ENCODE measurements at regions not wholly inside any gene's neighbourhood (a gene's known extent, or its start where the extent isn't known, plus 50 kb on each side); places are given as distances from the start of the nearest gene placed in this dataset.

DNA sequence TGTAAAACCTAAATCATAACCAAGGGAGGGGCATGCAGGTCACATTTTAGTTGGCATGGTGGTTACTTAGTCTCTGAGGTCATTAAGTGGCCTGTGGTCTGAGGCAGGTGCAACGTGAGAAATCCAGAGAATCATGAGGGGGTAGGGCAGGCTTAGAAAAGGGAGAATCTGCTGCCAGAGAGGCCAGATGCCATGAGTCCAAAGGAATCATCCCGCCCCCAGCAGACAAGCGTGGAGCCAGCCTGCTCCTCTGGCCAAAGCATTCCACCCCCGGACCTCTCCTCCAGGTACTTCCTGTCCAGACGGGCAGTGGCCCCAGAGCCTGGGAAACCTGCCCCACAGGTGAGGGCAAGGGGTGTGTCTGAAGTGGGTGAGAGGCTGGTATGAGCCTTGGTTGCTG, 196.4 kb upstream of the ZNF32 start:
- no peaks in the 10 kb centered on the region for H4K20me1 ChIP-seq (ENCODE audit: insufficient read depth, low read length)
- TF ChIP-seq EZH2 (IDR thresholded peaks at IDR 0.05; ENCODE audit: borderline replicate concordance, low read depth, low read length, severe bottlenecking) = no peak
- TF ChIP-seq, protein P1, sequence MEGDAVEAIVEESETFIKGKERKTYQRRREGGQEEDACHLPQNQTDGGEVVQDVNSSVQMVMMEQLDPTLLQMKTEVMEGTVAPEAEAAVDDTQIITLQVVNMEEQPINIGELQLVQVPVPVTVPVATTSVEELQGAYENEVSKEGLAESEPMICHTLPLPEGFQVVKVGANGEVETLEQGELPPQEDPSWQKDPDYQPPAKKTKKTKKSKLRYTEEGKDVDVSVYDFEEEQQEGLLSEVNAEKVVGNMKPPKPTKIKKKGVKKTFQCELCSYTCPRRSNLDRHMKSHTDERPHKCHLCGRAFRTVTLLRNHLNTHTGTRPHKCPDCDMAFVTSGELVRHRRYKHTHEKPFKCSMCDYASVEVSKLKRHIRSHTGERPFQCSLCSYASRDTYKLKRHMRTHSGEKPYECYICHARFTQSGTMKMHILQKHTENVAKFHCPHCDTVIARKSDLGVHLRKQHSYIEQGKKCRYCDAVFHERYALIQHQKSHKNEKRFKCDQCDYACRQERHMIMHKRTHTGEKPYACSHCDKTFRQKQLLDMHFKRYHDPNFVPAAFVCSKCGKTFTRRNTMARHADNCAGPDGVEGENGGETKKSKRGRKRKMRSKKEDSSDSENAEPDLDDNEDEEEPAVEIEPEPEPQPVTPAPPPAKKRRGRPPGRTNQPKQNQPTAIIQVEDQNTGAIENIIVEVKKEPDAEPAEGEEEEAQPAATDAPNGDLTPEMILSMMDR (IDR thresholded peaks at IDR 0.05; ENCODE audit: borderline replicate concordance, extremely low read depth, low read length, poor library complexity, severe bottlenecking) = no peak
- peaks cover 17% of the 10 kb centered on the region for H3K4me1 ChIP-seq (ENCODE audit: insufficient read depth, low read length)
- no peaks in the 10 kb centered on the region for H3K79me2 ChIP-seq (ENCODE audit: insufficient read depth, low read length)
- ATAC-seq (ENCODE audit: insufficient read depth, low read depth) = no peak
- no peak overlapping the region for H3K27ac ChIP-seq (ENCODE audit: low read length)
- no peak overlapping the region for H3K4me2 ChIP-seq (ENCODE audit: insufficient read depth, low read length)
- DNase-seq = no peak
- no peak overlapping the region for H3K9ac ChIP-seq (ENCODE audit: low read depth, low read length)
- H3K27me3 ChIP-seq (ENCODE audit: insufficient read depth, low read length, poor library complexity) = no peaks in the 10 kb centered on the region
- peak overlapping the region; percentile 22; the same call in 1 of the 2 replicates for H2AFZ ChIP-seq (ENCODE audit: low read depth, low read length)
- H3K9me3 ChIP-seq (ENCODE audit: insufficient read depth, low read length, severe bottlenecking) = no peaks in the 10 kb centered on the region
- no peak overlapping the region for H3K4me3 ChIP-seq (ENCODE audit: low read depth in 1 of 2, low read length in 2 of 2)
- H3K36me3 ChIP-seq (ENCODE audit: insufficient read depth, low read length) = no peaks in the 10 kb centered on the region

DNA sequence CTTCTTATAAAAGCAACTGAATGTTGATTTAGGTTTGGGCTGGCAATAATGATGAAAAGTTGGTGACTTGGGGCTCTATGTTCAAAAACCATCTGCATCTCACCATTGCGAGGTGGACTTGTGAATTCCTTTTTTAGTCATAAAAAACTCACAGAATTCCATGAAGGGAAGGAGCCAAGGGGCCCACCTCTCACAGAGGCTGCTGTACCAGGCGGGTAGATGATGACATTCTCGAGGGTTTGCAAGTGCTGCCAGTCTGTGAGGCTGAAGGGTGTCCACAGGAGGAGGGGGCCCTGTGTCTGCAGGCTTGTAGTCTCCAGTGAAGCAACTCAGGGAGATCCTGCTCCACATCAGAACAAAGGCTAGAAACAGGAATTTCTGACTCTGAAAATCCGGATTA, 195.5 kb upstream of the ZNF32 start:
- Histone ChIP-seq H3K36me3 (ENCODE audit: insufficient read depth, low read length) (no peaks in the 10 kb centered on the region), H3K9ac (ENCODE audit: low read depth, low read length) (no peak overlapping the region), H3K27me3 (ENCODE audit: insufficient read depth, low read length, poor library complexity) (no peaks in the 10 kb centered on the region), H3K4me3 (ENCODE audit: low read depth in 1 of 2, low read length in 2 of 2) (no peak overlapping the region), H4K20me1 (ENCODE audit: insufficient read depth, low read length) (no peaks in the 10 kb centered on the region), H2AFZ (ENCODE audit: low read depth, low read length) (0 out of 2 replicates have a peak overlapping the region, but pooled peaks have one; percentile 1), H3K27ac (ENCODE audit: low read length) (no peak overlapping the region), H3K79me2 (ENCODE audit: insufficient read depth, low read length) (no peaks in the 10 kb centered on the region), H3K4me1 (ENCODE audit: insufficient read depth, low read length) (peaks cover 17% of the 10 kb centered on the region), H3K4me2 (ENCODE audit: insufficient read depth, low read length) (no peak overlapping the region), H3K9me3 (ENCODE audit: insufficient read depth, low read length, severe bottlenecking) (no peaks in the 10 kb centered on the region)
- ATAC-seq (ENCODE audit: insufficient read depth, low read depth) = no peak
- TF ChIP-seq, protein P1 (IDR thresholded peaks at IDR 0.05; ENCODE audit: borderline replicate concordance, extremely low read depth, low read length, poor library complexity, severe bottlenecking) = no peak
- no peak for TF ChIP-seq EZH2 (IDR thresholded peaks at IDR 0.05; ENCODE audit: borderline replicate concordance, low read depth, low read length, severe bottlenecking)
- DNase-seq = no peak

DNA sequence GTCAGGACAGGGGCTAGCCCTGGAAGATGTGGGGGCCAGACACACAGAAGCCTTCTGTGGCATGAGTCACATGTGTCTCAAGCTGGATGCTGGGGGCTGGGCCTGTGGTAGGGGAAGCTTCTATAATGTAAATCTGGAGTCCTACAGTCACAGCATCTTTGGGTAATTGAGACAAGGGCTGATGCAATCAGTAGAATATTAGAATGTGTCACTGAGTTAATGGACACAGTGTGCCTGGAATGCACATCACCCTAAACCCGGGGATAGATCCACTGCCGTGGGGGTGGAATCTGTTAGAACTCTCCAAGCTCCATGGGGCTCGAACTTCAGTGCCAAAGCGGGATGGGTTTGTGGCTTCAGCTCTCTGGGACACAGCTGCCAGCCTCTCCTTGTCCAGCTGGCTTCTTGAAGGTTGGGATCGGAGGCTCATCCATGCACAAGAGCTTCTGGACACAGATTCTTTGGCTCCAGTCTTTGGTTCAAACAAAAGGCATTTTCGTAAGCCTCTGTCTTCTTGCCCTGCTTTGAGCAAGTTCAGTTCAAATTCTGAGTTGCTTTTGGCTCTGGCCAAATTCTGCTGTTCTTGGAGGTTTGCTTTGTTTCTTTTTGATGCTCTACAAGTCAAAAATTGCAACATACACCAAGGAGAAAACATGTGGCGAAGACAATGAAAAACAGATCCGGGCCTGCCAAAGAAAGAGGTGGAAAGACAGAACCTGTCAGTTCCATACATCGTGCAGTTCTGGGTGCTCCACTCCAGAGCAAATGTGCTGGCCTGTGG, 194.8 kb upstream of the ZNF32 start:
- TF ChIP-seq EZH2 (IDR thresholded peaks at IDR 0.05; ENCODE audit: borderline replicate concordance, low read depth, low read length, severe bottlenecking) = no peak
- TF ChIP-seq, protein P1 (IDR thresholded peaks at IDR 0.05; ENCODE audit: borderline replicate concordance, extremely low read depth, low read length, poor library complexity, severe bottlenecking) = no peak
- no peaks in the 10 kb centered on the region for H4K20me1 ChIP-seq (ENCODE audit: insufficient read depth, low read length)
- ATAC-seq (ENCODE audit: insufficient read depth, low read depth) (no peak), DNase-seq (no peak)
- H3K4me3 ChIP-seq (ENCODE audit: low read depth in 1 of 2, low read length in 2 of 2) = no peak overlapping the region
- H3K27me3 ChIP-seq (ENCODE audit: insufficient read depth, low read length, poor library complexity) = no peaks in the 10 kb centered on the region
- peaks cover 17% of the 10 kb centered on the region for H3K4me1 ChIP-seq (ENCODE audit: insufficient read depth, low read length)
- H2AFZ ChIP-seq (ENCODE audit: low read depth, low read length) = 0 out of 2 replicates have a peak overlapping the region, but pooled peaks have one; percentile 1
- H3K27ac ChIP-seq (ENCODE audit: low read length) = no peak overlapping the region
- H3K79me2 ChIP-seq (ENCODE audit: insufficient read depth, low read length) = no peaks in the 10 kb centered on the region
- no peaks in the 10 kb centered on the region for H3K9me3 ChIP-seq (ENCODE audit: insufficient read depth, low read length, severe bottlenecking)
- no peaks in the 10 kb centered on the region for H3K36me3 ChIP-seq (ENCODE audit: insufficient read depth, low read length)
- no peak overlapping the region for H3K4me2 ChIP-seq (ENCODE audit: insufficient read depth, low read length)
- no peak overlapping the region for H3K9ac ChIP-seq (ENCODE audit: low read depth, low read length)
